Upper lobe of left lung (tissue), 6 donors: ENCODE measurements at regions not wholly inside any gene's neighbourhood (a gene's known extent, or its start where the extent isn't known, plus 50 kb on each side); places are given as distances from the start of the nearest gene placed in this dataset.

Experiments used
- ATAC-seq, 2 donors: fragments of 200-7000 bp; cut with Tn5 transposase; one replicate each; pipeline ENCODE4 v1.9.1; 2022; ENCODE audit warnings: mild to moderate bottlenecking in 2 of 2, moderate library complexity in 2 of 2; ENCODE audit not compliant: low FRiP score in 2 of 2
- DNase-seq, 2 donors: peaks; one replicate each; pipeline ENCODE4 v3.0.0-alpha.2; 2019 to 2020
- H3K27ac ChIP-seq, 4 donors: fragments of 200-600 bp; sonication (generic); one replicate each; pipeline ENCODE4 v1.5.1; 2016 to 2019
- H3K27me3 ChIP-seq, 4 donors: fragments of 200-600 bp; sonication (generic); one replicate each; pipeline ENCODE4 v1.5.1; 2017 to 2019
- H3K36me3 ChIP-seq, 4 donors: fragments of 200-600 bp; sonication (generic); one replicate each; pipeline ENCODE4 v1.5.1; 2016 to 2019
- H3K4me1 ChIP-seq, 4 donors: fragments of 200-600 bp; sonication (generic); one replicate each; pipeline ENCODE4 v1.5.1; 2018 to 2019
- H3K4me3 ChIP-seq, 4 donors: fragments of 200-600 bp; sonication (generic); one replicate each; pipeline ENCODE4 v1.5.1; 2017 to 2019; ENCODE audit warnings: mild to moderate bottlenecking in 2 of 4, moderate library complexity in 1 of 4
- H3K9me3 ChIP-seq, 4 donors: fragments of 200-600 bp; sonication (generic); one replicate each; pipeline ENCODE4 v1.5.1; 2018 to 2019
- EP300 ChIP-seq, 4 donors: sonication (generic); formaldehyde crosslinking; IDR thresholded peaks; one replicate each; pipeline ENCODE4 v1.5.1; 2017; ENCODE audit warnings: antibody characterized with exemption in 4 of 4, control low read depth in 2 of 4
- POLR2A ChIP-seq, 4 donors: fragments of 450-650 bp; IDR thresholded peaks; one replicate each; pipeline ENCODE4 v1.5.1; 2016 to 2017; ENCODE audit warnings: antibody characterized with exemption in 4 of 4, mild to moderate bottlenecking in 2 of 4
- POLR2AphosphoS5 ChIP-seq, 2 donors: sonication (generic); formaldehyde crosslinking; IDR thresholded peaks; one replicate each; pipeline ENCODE4 v1.5.1; 2017; ENCODE audit warnings: antibody characterized with exemption in 2 of 2
- WGBS, 2 donors: methylation state at CpG; one replicate each; pipeline ENCODE4 v1.1.5; 2017 to 2018; 5-methylcytosine and 5-hydroxymethylcytosine counted together
- TF ChIP-seq, protein P1 (sequence below), 6 experiments: fragments of 450-650 bp in 4 of 6; fragments of 200-600 bp in 2 of 6; sonication (generic) in 2 of 6; IDR thresholded peaks; one replicate each; pipeline ENCODE4 v1.5.1; 2016 to 2019; ENCODE audit warnings: antibody characterized with exemption in 6 of 6
- donor health status: DM: no; HTN: no; CAD: no; lungs with moderate emphysema.
- donor health status: DM: no; HTN: yes; CAD: no; lungs with severe emphysema.

DNA sequence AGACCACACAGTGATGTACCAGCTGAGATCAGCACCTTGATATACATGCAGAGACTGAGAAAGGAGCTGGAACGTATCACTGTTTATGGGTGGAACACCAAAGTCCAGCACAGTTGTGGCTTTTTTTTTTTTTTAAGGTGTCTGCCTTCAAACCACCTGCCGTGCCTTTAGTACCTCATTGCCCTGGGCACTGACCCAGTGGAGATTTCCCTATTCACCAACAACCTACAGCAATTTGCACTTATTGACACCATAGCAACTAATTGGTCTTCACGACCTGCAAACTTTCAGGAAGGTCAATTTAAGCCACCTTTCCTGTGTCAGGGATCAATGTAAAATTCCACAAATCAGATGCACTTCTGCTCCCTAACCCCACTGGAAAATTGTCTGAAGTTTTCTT lies 181.6 kb upstream of the ADGRL2 start:
- ATAC-seq, result no peak
- Histone ChIP-seq H3K9me3 (peaks cover 0 to 3% (median 0%) of the 10 kb centered on the region in 4 donors), H3K27me3 (no peaks in the 10 kb centered on the region), H3K27ac (no peak overlapping the region), H3K36me3 (no peaks in the 10 kb centered on the region), H3K4me3 (no peak overlapping the region), H3K4me1 (no peaks in the 10 kb centered on the region)
- no peak for TF ChIP-seq POLR2AphosphoS5 (IDR thresholded peaks at IDR 0.05)
- TF ChIP-seq, protein P1, sequence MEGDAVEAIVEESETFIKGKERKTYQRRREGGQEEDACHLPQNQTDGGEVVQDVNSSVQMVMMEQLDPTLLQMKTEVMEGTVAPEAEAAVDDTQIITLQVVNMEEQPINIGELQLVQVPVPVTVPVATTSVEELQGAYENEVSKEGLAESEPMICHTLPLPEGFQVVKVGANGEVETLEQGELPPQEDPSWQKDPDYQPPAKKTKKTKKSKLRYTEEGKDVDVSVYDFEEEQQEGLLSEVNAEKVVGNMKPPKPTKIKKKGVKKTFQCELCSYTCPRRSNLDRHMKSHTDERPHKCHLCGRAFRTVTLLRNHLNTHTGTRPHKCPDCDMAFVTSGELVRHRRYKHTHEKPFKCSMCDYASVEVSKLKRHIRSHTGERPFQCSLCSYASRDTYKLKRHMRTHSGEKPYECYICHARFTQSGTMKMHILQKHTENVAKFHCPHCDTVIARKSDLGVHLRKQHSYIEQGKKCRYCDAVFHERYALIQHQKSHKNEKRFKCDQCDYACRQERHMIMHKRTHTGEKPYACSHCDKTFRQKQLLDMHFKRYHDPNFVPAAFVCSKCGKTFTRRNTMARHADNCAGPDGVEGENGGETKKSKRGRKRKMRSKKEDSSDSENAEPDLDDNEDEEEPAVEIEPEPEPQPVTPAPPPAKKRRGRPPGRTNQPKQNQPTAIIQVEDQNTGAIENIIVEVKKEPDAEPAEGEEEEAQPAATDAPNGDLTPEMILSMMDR (IDR thresholded peaks at IDR 0.05), result no peak
- 76 to 89% methylated on average over 3 of the region's 3 CpGs for WGBS, 2 donors
- no peak for DNase-seq

DNA sequence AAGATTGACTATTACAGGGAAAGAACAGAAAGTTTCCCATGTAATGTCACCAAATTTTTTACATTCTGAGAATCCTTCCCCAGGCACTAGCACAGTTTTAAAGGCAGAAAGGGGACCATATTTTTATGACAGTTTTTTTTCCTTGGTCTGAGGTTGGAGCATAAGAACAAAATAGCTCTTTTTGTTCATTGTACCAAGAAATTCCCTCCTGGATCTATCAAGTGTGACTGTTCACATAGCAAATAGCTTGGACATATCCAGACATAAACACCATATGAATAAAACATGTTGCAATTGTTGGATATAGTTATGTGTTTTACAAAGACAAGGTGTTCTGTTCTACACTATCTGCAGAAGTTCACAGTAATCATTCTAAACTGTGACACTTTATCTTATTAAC lies 182.4 kb upstream of the ADGRL2 start:
- H3K27ac ChIP-seq, result no peak overlapping the region
- H3K27me3 ChIP-seq, result no peaks in the 10 kb centered on the region
- TF ChIP-seq POLR2A (IDR thresholded peaks at IDR 0.05) (no peak), EP300 (IDR thresholded peaks at IDR 0.05) (no peak), POLR2AphosphoS5 (IDR thresholded peaks at IDR 0.05) (no peak)
- TF ChIP-seq, protein P1 (IDR thresholded peaks at IDR 0.05), result no peak
- no peaks in the 10 kb centered on the region for H3K36me3 ChIP-seq
- H3K4me1 ChIP-seq, result no peaks in the 10 kb centered on the region
- ATAC-seq (no peak), DNase-seq (no peak)
- H3K9me3 ChIP-seq, result peaks cover 0 to 3% (median 0%) of the 10 kb centered on the region in 4 donors
- H3K4me3 ChIP-seq, result no peak overlapping the region

DNA sequence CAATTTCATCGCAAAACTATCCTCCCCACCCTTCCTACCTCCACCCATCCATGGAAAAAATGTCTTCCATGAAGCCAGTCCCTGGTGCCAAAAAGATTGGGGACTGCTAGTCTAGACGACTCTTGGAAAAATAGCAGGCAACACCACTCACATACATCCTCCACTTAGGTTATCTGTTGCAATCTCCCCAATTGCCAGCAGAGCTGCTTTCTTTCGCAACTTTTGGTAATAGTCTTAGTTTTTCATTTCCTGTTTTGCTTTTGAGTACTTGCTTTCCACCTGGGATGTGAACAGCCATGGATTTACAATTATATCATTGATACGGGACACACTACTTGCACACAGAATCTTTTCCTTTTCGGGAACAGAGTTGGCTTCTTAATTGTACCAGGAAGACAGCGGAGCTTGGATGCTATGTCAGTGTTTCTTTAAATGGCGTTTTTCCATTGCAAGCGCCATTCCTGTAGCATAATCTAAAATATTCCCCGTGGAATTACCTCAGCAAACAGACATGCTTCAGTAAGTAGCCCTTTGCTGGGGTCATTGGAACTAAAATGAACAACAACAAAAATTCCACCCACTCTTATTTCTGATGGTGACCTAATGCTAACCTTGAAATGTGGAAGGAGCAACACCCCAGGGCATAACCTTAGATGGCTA lies 183.3 kb upstream of the ADGRL2 start:
- DNase-seq (no peak), ATAC-seq (peak in 1 of 2 donors; percentile 60)
- Histone ChIP-seq H3K4me1 (no peaks in the 10 kb centered on the region), H3K4me3 (no peak overlapping the region), H3K36me3 (no peaks in the 10 kb centered on the region), H3K27ac (no peak overlapping the region), H3K27me3 (no peaks in the 10 kb centered on the region), H3K9me3 (peaks cover 0 to 3% (median 0%) of the 10 kb centered on the region in 4 donors)
- 76 to 77% methylated on average over 9 of the region's 9 CpGs for WGBS, 2 donors
- TF ChIP-seq EP300 (IDR thresholded peaks at IDR 0.05) (no peak), POLR2A (IDR thresholded peaks at IDR 0.05) (no peak), POLR2AphosphoS5 (IDR thresholded peaks at IDR 0.05) (no peak)
- TF ChIP-seq, protein P1 (IDR thresholded peaks at IDR 0.05), result no peak

DNA sequence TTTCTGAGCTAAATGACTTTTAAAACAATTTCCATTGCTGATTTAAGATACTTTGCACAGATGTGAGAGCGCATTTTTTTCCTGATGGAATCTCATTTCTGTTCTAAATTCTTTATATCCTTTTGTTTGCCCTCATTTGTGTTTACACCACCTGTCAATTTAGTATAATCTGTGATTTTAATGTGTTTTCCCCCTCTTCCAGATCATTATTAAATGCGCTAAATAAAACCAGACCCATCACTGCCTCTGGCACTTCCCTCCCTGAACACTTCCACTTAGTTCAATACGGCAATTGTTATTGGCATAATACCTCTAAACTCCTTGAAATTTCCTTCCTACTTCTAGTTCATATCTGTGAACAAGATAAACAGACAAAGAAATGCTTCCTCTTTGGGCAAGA lies 186.9 kb upstream of the ADGRL2 start:
- Histone ChIP-seq H3K9me3 (peaks cover 0 to 3% (median 0%) of the 10 kb centered on the region in 4 donors), H3K27me3 (no peaks in the 10 kb centered on the region), H3K4me1 (no peaks in the 10 kb centered on the region), H3K27ac (no peak overlapping the region), H3K36me3 (no peaks in the 10 kb centered on the region), H3K4me3 (no peak overlapping the region)
- ATAC-seq (no peak), DNase-seq (no peak)
- WGBS, 2 donors, result 76 to 83% methylated on average over 3 of the region's 3 CpGs
- TF ChIP-seq, protein P1 (IDR thresholded peaks at IDR 0.05), result no peak
- no peak for TF ChIP-seq POLR2AphosphoS5 (IDR thresholded peaks at IDR 0.05)
- TF ChIP-seq POLR2A (IDR thresholded peaks at IDR 0.05), result no peak
- no peak for TF ChIP-seq EP300 (IDR thresholded peaks at IDR 0.05)

DNA sequence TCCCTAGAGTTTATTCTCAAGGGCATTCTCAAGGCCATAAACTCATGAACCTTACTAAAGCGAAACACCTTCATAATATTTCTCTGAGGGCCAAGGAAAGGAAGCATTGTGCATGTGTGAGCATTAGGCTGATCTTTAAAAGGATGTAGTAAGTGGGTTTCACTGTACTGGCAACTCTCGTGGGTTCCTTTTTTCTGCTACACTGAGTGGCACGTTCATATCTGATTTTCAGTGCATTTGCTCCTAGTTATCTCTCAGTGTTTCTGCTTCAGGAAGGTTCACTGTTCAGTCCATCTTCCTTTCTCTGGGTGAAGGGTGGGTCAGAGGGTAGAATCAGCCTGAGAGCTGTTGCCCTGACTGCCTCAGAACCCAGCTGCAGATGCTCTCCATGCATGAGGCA lies 192.8 kb upstream of the ADGRL2 start:
- Histone ChIP-seq H3K36me3 (no peaks in the 10 kb centered on the region), H3K27ac (no peak overlapping the region), H3K4me1 (no peaks in the 10 kb centered on the region), H3K9me3 (no peaks in the 10 kb centered on the region), H3K4me3 (no peak overlapping the region), H3K27me3 (no peaks in the 10 kb centered on the region)
- no peak for DNase-seq
- TF ChIP-seq, protein P1 (IDR thresholded peaks at IDR 0.05), result no peak
- TF ChIP-seq POLR2A (IDR thresholded peaks at IDR 0.05) (no peak), EP300 (IDR thresholded peaks at IDR 0.05) (no peak), POLR2AphosphoS5 (IDR thresholded peaks at IDR 0.05) (no peak)
- 70 to 79% methylated on average over 3 of the region's 3 CpGs for WGBS, 2 donors
- ATAC-seq, result no peak
